ENCODE measurements at regions not wholly inside any gene's neighbourhood (a gene's known extent, or its start where the extent isn't known, plus 50 kb on each side); places are given as distances from the start of the nearest gene placed in this dataset.

GRCh38 chr3:18898911-18899310 is 249.4 kb upstream of the KCNH8 start:
- TF ChIP-seq CTCF (IDR thresholded peaks at IDR 0.05) (no peak), POLR2A (IDR thresholded peaks at IDR 0.05) (no peak)

Measured in adrenal gland (tissue), 5 donors.